Dendritic cell treated with granulocyte-macrophage colony-stimulating factor and Interleukin-4, amounts not matched to agents 40 ng/mL and 50 ng/mL, for 4 days (primary cell): ENCODE measurements at regions not wholly inside any gene's neighbourhood (a gene's known extent, or its start where the extent isn't known, plus 50 kb on each side); places are given as distances from the start of the nearest gene placed in this dataset.
"Not testable (repeated sequence)": the region's sequence is repeated elsewhere in the genome, so short reads cannot be mapped to it uniquely, and the experiment has no call there.

Source experiments
- H3K27ac Mint-ChIP-seq: one replicate; pipeline ENCODE4 v1.8.0; 2022; ENCODE audit warnings: mild to moderate bottlenecking, mixed read lengths
- H3K27me3 Mint-ChIP-seq: one replicate; pipeline ENCODE4 v1.8.0; 2022; ENCODE audit warnings: mild to moderate bottlenecking, mixed read lengths
- H3K36me3 Mint-ChIP-seq: one replicate; pipeline ENCODE4 v1.8.0; 2022; ENCODE audit warnings: low read depth, mixed read lengths
- H3K4me1 Mint-ChIP-seq: one replicate; pipeline ENCODE4 v1.8.0; 2022; ENCODE audit warnings: low read depth, mixed read lengths
- H3K4me3 Mint-ChIP-seq: one replicate; pipeline ENCODE4 v1.8.0; 2022; ENCODE audit warnings: mild to moderate bottlenecking, moderate library complexity, mixed read lengths
- H3K9me3 Mint-ChIP-seq: one replicate; pipeline ENCODE4 v1.8.0; 2022; ENCODE audit warnings: mixed read lengths
- intact Hi-C: fragments of 100-400 bp; cut with micrococcal nuclease; formaldehyde crosslinking; loops from one replicate; pipeline ENCODE4 v1.15.0; 2022

GRCh38 chr7:108627476-108628051, 57.9 kb downstream of the DNAJB9 start:
- intact Hi-C loops: no loop called here
- Mint-ChIP-seq H3K9me3 (no peaks in the 10 kb centered on the region), H3K4me3 (no peak overlapping the region)

GRCh38 chr7:108628678-108629077, 59.0 kb downstream of the DNAJB9 start:
- no peak overlapping the region for H3K4me3 Mint-ChIP-seq
- no peaks in the 10 kb centered on the region for H3K36me3 Mint-ChIP-seq
- no peaks in the 10 kb centered on the region for H3K4me1 Mint-ChIP-seq
- H3K27ac Mint-ChIP-seq: no peak overlapping the region
- intact Hi-C loops: no loop called here
- no peaks in the 10 kb centered on the region for H3K9me3 Mint-ChIP-seq
- no peaks in the 10 kb centered on the region for H3K27me3 Mint-ChIP-seq

More at GRCh38 chr7:108627476-108628051, 57.9 kb downstream of the DNAJB9 start:
- Mint-ChIP-seq H3K27me3 (no peaks in the 10 kb centered on the region), H3K4me1 (no peaks in the 10 kb centered on the region), H3K36me3 (no peaks in the 10 kb centered on the region), H3K27ac (no peak overlapping the region)

GRCh38 chr7:108629651-108630400, 60.2 kb downstream of the DNAJB9 start:
- Mint-ChIP-seq H3K9me3 (no peaks in the 10 kb centered on the region), H3K27me3 (no peaks in the 10 kb centered on the region), H3K4me3 (no peak overlapping the region), H3K4me1 (no peaks in the 10 kb centered on the region), H3K36me3 (no peaks in the 10 kb centered on the region), H3K27ac (no peak overlapping the region)
- intact Hi-C loops: no loop called here

- Mint-ChIP-seq H3K4me1 (no peaks in the 10 kb centered on the region), H3K27ac (no peak overlapping the region), H3K27me3 (no peaks in the 10 kb centered on the region), H3K36me3 (no peaks in the 10 kb centered on the region), H3K4me3 (no peak overlapping the region), H3K9me3 (no peaks in the 10 kb centered on the region)
- intact Hi-C loops: no loop called here
Measured at GRCh38 chr7:108634036-108634435, 64.4 kb downstream of the DNAJB9 start.

- H3K9me3 Mint-ChIP-seq: no peaks in the 10 kb centered on the region
- intact Hi-C loops: no loop called here
- H3K4me1 Mint-ChIP-seq: no peaks in the 10 kb centered on the region
- H3K36me3 Mint-ChIP-seq: no peaks in the 10 kb centered on the region
- H3K27me3 Mint-ChIP-seq: no peaks in the 10 kb centered on the region
- no peak overlapping the region for H3K27ac Mint-ChIP-seq
- no peak overlapping the region for H3K4me3 Mint-ChIP-seq
Measured at GRCh38 chr7:108634535-108634934, 64.9 kb downstream of the DNAJB9 start.

- H3K4me3 Mint-ChIP-seq: no peak overlapping the region
- H3K4me1 Mint-ChIP-seq: no peaks in the 10 kb centered on the region
- no peaks in the 10 kb centered on the region for H3K27me3 Mint-ChIP-seq
- H3K27ac Mint-ChIP-seq: no peak overlapping the region
- intact Hi-C loops: no loop called here
- H3K36me3 Mint-ChIP-seq: no peaks in the 10 kb centered on the region
- no peaks in the 10 kb centered on the region for H3K9me3 Mint-ChIP-seq
Measured at GRCh38 chr7:108637049-108637621, 67.5 kb downstream of the DNAJB9 start.

- H3K9me3 Mint-ChIP-seq: no peaks in the 10 kb centered on the region
- H3K4me1 Mint-ChIP-seq: no peaks in the 10 kb centered on the region
- no peak overlapping the region for H3K27ac Mint-ChIP-seq
- H3K27me3 Mint-ChIP-seq: no peaks in the 10 kb centered on the region
- intact Hi-C loops: no loop called here
- no peaks in the 10 kb centered on the region for H3K36me3 Mint-ChIP-seq
- H3K4me3 Mint-ChIP-seq: no peak overlapping the region
Measured at GRCh38 chr7:108642126-108642525, 72.5 kb downstream of the DNAJB9 start.

- Mint-ChIP-seq H3K36me3 (no peaks in the 10 kb centered on the region), H3K4me1 (no peaks in the 10 kb centered on the region), H3K4me3 (no peak overlapping the region), H3K27me3 (no peaks in the 10 kb centered on the region), H3K27ac (no peak overlapping the region), H3K9me3 (no peaks in the 10 kb centered on the region)
- intact Hi-C loops: no loop called here
Measured at GRCh38 chr7:108643136-108643535, 73.5 kb downstream of the DNAJB9 start.

GRCh38 chr7:108648989-108649388, 79.3 kb downstream of the DNAJB9 start:
- no peaks in the 10 kb centered on the region for H3K27me3 Mint-ChIP-seq
- intact Hi-C loops: no loop called here
- H3K36me3 Mint-ChIP-seq: no peaks in the 10 kb centered on the region
- no peaks in the 10 kb centered on the region for H3K9me3 Mint-ChIP-seq
- no peaks in the 10 kb centered on the region for H3K4me1 Mint-ChIP-seq
- H3K27ac Mint-ChIP-seq: no peak overlapping the region
- no peak overlapping the region for H3K4me3 Mint-ChIP-seq

GRCh38 chr7:108650467-108650866, 80.8 kb downstream of the DNAJB9 start:
- no peaks in the 10 kb centered on the region for H3K27me3 Mint-ChIP-seq
- no peak overlapping the region for H3K27ac Mint-ChIP-seq
- H3K4me3 Mint-ChIP-seq: no peak overlapping the region
- intact Hi-C loops: no loop called here
- H3K4me1 Mint-ChIP-seq: no peaks in the 10 kb centered on the region
- H3K36me3 Mint-ChIP-seq: no peaks in the 10 kb centered on the region
- no peaks in the 10 kb centered on the region for H3K9me3 Mint-ChIP-seq

GRCh38 chr7:108652886-108653285, 83.2 kb downstream of the DNAJB9 start:
- intact Hi-C loops: no loop called here
- Mint-ChIP-seq H3K27ac (no peak overlapping the region), H3K36me3 (no peaks in the 10 kb centered on the region), H3K9me3 (no peaks in the 10 kb centered on the region), H3K27me3 (no peaks in the 10 kb centered on the region), H3K4me1 (no peaks in the 10 kb centered on the region), H3K4me3 (no peak overlapping the region)

- no peaks in the 10 kb centered on the region for H3K9me3 Mint-ChIP-seq
- H3K27ac Mint-ChIP-seq: no peak overlapping the region
- no peak overlapping the region for H3K4me3 Mint-ChIP-seq
- no peaks in the 10 kb centered on the region for H3K4me1 Mint-ChIP-seq
- H3K36me3 Mint-ChIP-seq: no peaks in the 10 kb centered on the region
- intact Hi-C loops: no loop called here
- H3K27me3 Mint-ChIP-seq: no peaks in the 10 kb centered on the region
Measured at GRCh38 chr7:108653526-108653925, 83.9 kb downstream of the DNAJB9 start.

- H3K27me3 Mint-ChIP-seq, H3K27ac Mint-ChIP-seq, intact Hi-C loops, H3K9me3 Mint-ChIP-seq, H3K36me3 Mint-ChIP-seq, H3K4me1 Mint-ChIP-seq, H3K4me3 Mint-ChIP-seq: not testable (repeated sequence)
Measured at GRCh38 chr7:108657140-108657726, 87.6 kb downstream of the DNAJB9 start.

GRCh38 chr7:108659261-108659660, 89.6 kb downstream of the DNAJB9 start:
- intact Hi-C loops: no loop called here
- Mint-ChIP-seq H3K4me1 (no peaks in the 10 kb centered on the region), H3K9me3 (no peaks in the 10 kb centered on the region)

More at GRCh38 chr7:108659261-108659660, 89.6 kb downstream of the DNAJB9 start:
- Mint-ChIP-seq H3K36me3 (no peaks in the 10 kb centered on the region), H3K27me3 (no peaks in the 10 kb centered on the region), H3K4me3 (no peak overlapping the region), H3K27ac (no peak overlapping the region)
